8988T (cell line): ENCODE measurements at regions not wholly inside any gene's neighbourhood (a gene's known extent, or its start where the extent isn't known, plus 50 kb on each side); places are given as distances from the start of the nearest gene placed in this dataset.
"Not testable (repeated sequence)": the region's sequence is repeated elsewhere in the genome, so short reads cannot be mapped to it uniquely, and the experiment has no call there.

Experiments used
- DNase-seq: peaks from one replicate; pipeline ENCODE4 v3.0.0; 2011

DNA sequence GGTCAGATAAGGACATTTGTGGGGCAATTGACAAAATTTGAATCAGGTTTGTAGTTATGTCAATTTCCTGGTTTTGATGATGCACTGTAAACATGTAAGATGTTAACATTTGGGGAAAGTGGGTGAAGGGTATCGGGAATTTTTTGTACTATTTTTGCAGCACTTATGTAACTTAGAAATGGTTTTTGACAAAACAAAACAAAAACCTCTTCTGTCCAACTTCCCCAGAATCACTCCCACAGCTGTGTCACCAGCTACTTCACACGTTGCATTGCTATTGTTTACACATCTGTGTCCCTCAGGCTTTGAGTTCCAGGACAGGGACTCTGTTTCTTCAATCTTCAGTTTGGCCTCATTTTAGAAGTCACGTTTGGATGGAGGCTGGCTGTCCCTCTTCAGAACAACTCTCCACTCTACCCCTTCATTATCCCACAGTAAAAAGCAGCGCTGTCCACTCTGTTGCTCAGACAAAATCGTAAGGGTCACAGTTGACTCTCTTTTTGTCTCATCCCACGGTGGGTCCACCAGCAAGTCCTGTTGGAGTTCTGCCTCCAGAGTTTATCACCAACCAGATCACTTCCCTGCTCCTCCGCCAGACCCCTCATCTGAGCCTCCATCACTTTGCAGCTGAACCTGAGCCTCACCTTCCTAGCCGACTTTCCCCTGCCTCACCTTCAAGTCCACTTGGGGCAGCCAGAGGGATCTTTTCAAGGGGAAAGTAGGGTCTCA lies 63.2 kb downstream of the NENF start:
- DNase-seq: no peak

DNA sequence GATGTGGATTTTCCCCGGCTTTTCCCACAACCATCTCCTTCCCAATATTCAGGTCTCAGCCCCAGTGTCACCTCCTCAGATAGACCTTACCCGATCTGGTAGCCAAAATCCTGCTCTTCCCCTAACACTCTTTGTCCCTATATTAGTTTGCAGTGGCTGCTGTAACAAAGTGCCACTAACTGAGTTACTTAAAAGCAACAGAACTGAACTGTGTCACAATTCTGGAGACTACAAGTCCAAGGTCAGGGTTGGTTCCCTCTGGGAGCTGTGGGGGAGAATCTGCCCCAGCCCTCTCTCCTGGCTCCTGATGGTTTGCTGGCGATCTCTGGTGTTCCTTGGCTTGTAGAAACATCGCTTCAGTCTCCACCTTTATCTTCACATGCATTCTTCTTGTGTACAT lies 64.0 kb downstream of the NENF start:
- DNase-seq: no peak

DNA sequence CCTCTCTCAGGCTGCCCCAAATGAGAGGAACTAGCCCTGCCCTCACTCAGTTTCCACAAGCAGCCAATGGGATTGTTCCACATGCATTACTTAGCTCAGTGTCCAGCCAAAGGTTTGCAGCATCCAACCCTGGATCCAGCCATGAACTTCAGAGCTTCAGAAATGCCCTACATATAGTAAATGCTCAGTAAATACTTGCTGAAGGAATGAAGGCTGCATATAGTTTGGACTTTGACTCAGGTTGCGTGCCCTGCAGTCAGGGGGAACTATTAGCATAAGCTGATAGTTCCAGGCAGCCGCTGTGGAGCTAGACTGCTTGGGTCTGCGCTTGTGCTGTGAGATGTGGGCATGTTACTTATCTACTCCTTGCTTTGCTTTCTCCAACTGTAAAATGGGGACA lies 64.8 kb downstream of the NENF start:
- DNase-seq: no peak

DNA sequence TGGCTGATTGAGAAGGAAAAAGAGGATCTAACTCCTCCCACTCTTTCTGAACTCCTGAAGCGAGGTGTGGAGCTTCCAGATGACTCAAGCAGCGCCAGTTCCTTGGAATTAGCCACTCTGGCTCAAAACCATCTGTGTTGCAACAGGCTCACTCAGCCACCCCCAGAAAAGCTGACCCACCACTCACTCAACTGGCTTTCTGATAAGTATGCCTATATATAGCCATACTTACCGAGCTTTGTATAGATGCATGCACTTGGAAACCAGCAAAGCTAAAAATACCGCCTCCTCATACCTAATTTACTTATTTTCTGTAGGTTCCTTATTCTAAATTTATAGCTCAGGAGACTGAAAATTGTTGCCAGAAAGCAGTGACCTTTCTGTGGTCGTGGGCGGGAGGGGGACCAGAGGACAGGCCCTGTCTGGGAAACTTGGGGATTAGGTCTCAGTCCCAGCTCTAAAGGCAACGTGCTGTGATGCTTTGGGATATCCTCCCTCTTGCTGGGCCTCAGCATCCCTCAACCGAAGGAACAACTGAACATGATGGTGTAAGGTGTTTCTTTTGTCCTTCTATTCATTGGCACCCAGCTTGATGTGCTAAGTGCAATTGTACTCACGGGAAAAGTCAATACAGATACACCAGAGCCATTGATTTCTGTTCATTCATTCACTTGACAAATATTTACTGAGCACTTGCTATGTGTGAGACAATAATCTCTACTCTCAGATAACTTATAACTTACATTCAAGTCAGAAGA lies 65.7 kb downstream of the NENF start:
- DNase-seq: no peak

DNA sequence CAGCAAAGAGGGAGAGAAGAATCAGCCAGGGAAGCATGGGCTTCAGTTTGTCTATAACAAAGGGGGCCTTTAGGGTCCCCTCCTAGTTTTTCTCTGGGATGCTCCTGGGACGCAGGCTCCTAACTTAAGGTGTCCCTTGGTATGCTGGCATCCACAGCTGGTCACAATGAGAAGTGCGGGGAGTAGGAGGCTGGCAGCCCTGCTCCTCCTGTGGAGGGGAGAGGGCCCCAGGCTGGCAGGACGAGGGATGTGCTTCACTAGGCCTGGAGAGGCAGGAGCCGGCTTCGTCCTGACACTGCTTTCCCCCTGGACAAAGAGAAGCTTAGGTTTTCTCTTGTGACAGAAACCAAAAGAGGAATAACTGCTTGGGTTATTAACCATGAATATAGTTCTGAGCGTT lies 67.6 kb downstream of the NENF start:
- DNase-seq: no peak

DNA sequence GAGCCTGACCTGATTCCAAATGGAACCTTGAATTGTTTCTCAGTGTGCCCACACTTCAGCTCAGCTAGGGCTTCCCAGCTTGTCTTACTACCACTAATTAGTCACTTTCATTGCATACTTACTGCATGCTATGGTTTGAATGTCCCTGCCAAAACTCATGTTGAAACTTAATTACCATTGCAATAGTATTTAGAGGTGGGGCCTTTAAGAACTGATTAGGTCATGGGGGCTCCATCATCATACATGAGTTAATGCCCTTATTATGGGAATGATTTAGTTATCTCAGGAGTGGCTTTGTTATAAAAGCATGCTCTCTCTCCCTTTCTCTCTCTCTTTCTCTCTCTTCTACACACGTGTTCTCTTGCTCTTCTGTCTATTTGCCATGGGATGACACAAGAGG lies 68.3 kb downstream of the NENF start:
- DNase-seq: no peak

DNA sequence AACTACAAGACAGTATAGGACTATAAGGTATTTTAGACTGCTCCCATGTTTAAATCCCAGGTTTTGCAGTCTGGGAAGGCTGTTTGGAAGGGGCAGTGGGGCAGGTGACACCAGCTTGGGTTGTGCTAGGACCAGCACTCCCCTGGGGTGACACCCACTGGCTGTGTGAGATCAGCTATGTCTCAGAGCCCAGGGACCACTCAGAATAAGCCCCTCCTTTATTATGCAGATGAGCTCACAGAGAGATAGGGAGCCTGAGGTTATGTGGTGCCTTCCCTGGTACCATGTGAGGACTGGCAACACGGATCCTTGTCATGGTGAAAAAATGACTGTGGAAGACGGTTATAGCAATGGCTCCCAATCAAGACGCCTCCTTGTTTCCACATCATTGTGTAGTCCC lies 71.0 kb downstream of the NENF start:
- DNase-seq: no peak

DNA sequence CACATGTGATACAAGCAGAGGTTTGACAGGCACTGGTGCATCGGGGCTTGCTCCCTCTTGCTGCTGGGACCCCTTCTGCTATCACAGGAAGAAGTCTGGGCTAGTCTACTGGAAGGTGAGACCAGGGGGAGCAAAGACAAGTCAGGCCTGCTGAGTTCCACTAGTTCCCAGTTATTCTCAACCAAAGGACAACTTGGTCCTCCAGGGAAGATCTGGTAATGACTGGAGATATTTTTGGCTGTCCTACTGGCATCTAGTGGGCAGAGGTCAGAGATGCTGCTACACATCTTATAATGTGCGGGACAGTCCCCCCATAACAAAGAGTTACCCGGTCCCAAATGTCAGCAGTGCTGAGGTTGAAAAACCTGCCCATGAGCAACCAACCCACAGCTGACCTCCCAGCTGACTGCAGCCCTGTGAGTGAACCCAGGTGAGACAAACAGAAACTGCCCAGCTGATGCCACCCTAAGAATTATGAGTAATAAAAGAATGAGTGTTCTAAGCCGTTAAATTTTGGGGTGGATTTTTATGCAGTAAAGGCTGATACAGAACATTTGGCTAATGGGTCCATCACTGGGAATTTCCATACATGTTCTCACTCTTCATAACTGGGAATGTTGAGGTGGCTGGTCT lies 71.6 kb downstream of the NENF start:
- no peak for DNase-seq

DNA sequence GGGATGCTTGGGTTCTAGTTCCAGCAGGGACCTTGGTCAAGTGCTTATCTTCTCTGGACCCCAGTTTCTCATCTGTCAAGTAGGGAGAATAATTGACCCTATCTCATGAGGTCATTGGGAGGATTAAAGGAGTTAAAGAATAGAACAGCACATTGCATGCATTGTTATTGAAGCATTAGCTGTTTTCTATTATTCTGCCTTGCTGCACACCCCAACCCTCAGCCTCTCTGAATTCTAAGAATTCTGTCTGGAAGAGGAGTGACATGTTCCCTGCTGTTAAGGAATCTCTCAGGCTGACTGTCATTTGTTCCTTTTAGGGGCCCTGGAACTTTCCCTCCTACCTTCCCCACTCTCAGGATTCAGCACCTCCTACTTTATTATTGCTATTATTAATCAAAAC lies 73.9 kb downstream of the NENF start:
- DNase-seq: no peak

DNA sequence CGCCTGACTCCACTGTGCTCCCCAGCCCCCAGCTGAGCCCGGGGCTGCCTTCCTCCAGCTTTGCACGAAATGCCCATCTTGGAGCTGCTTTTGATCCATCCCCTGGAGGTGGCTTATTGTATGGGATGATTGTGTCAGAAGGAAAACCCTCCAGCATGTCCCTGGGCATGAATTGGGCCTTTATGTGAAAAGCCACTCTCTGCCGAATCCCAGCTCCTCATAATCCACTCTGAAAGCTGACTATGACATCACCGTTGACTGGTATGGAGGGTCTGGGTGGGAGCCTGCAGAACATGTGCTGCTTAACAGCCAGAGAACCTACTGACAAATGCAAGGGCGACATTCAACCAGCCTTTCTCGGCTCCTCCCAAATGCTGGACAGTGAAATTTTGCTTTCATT lies 74.6 kb downstream of the NENF start:
- DNase-seq: no peak

DNA sequence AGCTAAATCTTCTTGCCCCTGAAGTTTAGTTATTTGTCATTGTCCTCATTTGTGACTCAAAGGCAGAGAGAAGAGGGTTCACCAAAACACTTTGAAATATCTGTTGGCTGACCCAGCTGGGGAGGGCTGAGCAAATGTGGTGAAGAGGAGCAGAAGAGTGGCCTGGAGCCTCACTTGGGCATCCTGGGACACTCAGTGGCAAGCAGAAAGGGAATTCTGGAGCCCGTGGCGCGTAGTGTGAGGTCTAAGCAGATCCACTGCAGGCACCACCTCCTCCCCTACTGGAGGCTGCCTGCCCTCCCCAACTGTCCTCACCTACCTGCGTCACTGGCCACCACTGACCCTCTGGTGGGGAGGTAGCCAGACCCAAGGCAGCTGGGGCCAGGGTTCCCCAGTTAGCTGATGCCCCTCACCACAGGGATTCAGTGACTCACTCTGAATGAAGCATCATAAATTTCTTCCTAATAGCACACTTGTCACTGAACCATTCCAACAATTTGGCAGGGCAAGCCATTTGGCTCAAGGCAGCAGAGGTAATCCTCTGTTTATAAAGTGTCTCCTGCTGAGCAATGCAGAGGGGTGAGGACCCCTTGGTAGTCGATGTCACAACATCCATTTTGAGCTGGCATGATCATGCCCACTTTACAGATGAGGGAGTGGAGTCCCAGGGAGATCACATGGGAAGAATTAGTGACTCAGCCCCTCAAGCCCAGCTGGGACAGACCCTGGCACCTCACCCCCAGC lies 80.3 kb downstream of the NENF start:
- peak; percentile 59 for DNase-seq

DNA sequence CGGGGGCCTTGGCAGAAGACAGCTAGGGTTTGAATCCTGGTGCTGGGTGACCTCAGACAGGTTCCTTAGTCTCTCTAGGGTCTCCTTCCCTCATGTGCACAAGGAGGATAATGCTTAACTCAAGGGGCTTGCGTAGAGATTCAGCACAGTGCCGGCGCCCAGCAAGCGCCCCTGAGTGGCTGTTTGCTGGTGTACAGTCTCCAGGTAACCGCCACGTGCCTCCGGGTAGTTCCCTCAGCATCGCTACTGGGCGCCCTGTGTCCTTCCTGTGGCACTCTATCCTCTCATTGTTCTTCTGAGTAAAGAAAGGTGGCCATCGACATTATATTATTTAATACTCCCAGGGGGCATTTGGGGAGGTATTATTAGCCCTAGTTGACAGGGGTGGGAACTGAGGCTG lies 80.9 kb downstream of the NENF start:
- DNase-seq: no peak

DNA sequence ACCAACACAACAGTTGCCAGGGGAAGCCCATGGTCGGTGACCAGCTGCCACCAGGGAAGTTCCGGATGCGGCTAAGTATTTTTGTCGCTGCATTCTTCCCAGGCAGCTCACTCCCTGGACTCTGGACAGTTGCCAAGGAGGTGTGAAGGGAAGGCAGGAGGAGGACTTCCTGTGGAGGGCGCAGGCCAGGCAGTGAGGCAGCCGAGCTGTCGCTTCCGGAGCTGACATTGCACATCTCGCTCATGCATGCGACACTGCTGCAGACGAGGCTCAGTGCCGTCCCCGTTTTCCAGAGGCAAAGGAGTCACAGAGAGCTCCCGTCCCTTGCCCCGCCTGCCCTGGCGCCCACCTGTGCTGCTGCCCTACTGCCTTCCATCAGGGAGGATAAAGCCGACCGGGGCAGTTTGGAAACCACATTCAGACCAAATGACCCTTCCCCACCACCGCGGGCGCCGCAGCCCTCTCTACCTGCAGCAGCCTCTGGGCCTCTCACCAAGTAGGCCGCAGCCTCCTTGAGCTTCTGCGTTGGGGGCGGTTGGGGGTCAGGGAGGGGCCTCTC lies 81.4 kb downstream of the NENF start:
- peak; percentile 99 for DNase-seq

DNA sequence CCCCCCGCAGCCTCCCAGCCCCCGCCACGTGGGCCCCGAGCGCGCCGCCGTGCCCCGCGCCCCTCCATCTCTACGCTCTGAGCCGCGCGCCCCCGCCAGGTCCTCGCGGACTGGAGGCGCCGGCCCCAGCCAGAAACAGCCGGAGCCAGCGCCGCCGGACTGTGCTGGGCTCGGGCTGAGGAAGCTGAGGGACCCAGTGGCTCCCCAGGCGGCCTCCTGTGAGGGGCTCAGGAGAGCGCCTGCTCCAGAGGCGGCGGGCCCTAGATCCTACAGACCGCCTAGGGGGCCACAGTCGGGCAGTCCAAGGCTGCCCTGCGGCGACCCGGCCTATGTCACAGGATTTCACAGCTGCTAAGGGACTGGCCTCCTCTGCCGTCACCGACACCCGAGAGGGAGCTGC lies 82.1 kb downstream of the NENF start:
- DNase-seq: no peak

DNA sequence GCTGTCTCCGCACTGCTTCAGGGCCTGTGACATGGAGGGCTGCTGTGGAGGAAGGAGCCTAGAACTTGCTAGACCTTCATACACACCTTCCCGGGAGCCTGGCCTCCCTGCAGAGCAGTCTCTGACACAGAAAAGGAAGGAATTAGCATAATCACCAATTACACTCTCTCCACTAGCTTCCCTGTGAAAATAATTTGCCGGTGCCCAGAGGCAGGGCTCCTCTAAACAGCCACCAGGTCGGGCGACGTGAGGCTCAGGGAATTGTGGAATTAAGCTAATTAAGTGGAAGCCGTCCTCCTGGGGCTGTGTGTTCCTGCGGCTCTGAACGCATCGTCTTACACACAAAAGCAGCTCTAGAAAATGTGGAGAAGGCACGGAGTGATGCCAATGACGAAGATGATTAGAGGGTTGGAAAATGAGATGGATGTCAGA lies 82.6 kb downstream of the NENF start:
- DNase-seq: no peak

DNA sequence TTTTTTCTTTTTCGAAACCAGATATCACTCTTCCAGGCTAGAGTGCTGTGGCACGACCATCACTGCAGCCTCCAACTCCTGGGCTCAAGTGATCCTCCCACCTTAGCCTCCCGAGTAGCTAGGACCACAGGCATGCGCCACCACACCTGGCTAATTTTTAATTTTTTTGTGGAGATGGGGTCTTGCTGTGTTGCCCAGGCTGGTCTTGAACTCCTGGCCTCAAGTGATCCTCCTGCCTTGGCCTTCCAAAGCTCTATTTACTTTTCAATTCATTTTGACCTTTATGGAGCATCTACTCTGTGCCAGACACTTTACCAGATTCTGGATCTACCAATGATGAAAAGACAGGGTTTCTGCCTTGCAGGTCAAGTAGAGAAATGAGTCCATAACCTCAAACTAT lies 83.3 kb downstream of the NENF start:
- not testable (repeated sequence) for DNase-seq

DNA sequence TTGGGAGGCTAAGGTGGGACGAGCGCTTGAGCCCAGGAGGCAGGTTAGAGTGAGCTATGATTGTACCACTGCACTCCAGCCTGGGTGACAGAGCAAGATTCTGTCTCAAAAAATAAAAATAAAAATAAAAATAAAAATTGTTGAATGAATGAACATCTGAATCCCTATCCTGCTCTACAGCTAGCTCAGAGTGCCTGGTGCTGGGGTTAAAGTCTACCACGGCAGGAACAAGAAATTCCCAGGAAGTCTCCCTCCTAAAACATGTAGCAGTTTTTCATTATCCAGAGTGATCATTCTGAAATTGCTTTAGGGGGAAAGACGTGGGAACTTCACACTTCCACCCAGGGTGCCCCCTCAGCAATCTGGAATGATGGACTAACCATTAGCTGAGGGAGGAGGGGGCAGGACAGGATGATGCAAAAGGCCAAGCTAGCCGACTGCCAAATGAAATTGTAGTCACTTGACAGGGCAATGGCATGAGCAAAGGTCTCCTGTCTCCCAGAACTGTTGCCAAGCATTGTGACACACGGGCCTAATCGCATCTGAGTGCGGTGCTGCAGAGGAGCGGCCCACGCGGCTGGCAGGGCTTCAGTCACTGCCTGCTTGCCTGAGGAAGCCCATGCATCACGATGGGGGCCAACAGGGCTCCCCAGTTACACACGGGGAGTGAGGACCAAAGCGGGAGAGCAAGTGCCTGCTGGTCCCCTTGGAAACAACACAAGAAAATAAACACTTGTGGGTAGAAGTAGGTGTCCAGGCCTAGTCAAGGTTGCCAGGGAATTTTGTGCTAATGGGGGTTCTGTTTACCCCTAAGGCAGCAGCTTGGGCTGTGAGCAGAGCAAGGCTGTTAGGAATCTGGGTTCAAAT lies 85.7 kb downstream of the NENF start:
- no peak for DNase-seq

DNA sequence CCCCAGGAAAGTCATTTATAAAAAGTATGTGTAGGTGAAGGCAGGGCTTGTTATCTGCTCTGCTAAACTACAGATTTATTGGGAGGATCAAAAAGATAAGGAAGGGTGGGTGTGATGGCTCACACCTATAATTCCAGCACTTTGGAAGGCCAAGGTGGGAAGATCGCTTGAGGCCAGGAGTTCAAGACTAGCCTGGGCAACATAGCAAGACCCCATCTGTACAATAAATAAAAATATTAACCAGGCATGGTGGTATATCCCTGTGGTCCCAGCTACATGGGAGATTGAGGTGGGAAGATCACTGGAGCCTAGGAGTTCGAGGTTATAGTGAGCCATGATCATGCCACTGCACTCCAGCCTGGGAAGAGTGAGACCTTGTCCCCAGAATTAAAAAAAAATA lies 86.4 kb downstream of the NENF start:
- no peak for DNase-seq

DNA sequence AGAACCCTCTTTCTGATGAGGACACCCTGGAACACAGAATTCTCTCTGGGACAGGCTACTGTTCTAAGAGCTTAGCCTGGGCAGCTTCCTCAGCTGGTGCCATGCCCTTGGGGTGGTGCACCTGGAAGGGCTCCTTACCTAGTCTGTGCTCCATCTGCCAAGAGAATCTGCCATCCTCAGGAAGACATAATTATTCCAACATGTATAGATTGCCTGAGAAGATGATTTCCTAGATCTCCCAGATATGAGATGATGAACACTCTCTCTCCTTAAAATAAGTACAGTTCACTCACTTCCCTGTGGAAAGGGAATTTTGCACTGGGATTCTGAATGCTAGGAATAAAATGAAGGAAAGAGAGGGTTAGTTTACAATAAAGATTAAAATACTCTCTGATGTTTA lies 87.6 kb downstream of the NENF start:
- no peak for DNase-seq

DNA sequence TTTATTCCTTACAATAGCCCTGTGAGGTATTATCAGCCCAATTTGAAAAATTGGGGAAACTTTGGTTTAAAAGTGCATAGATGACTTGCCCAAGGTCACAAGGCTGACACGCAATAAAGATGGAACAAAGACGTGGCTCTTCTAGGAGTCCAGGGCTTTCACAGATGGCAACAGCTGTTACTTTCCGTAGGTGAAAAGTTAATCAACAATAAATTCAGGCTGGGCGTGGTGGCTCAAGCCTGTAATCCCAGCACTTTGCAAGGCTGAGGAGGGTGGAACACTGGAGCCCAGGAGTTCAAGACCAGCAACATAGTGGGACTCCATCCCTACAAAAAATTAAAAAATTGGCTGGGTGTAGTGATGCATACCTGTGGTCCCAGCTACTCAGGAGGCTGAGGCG lies 87.8 kb upstream of the ATF3 start:
- no peak for DNase-seq

DNA sequence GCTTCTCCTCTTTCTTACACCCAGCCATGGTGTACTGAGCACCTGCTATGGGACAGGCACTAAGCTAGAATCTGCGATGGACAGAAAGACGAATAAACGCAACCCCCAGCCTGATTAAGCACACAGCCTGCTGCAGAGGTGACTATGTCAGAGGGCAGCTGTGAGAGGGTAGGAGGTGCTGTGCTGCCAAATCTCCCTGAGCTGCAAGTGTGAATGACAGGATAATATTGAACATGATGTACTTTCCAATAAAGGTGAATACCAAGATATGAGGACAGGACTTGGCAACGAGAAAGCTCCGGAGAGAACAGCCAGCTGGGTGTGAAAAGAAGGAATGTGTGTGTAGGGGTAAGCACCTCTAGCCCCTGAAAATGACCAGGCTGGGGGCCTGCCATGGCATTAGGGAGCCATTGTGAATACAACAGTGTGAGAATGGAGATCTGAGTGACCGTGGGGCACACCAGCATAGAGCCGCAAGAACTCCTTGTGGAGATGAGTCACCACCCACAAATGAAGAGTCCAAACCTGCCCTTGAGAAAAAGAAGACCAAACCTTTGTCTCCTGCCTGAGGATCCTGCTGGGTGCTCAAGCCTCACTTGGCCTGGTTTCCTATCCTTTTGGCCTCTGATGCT lies 83.0 kb upstream of the ATF3 start:
- DNase-seq: no peak

DNA sequence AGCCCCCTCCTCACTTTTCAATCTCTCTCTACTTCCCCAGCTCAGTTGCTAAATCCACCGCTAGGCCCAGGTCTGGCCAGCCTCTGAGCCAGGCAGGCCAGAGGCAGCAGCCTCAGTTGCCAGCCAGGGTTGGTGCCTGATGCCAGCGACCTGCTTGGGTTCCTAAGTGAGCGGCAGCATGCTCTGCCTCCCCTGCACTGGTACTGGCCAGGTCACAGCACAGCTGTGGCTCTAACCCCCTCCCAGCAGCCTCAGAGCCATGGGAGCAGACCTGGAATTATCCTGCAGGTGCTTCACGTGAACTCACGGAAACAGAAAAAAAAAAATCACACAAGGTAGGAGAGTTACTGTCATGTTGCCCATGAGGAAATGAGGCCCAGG lies 82.5 kb upstream of the ATF3 start:
- no peak for DNase-seq
